Esophagus muscularis mucosa (tissue), 4 donors: ENCODE measurements at regions not wholly inside any gene's neighbourhood (a gene's known extent, or its start where the extent isn't known, plus 50 kb on each side); places are given as distances from the start of the nearest gene placed in this dataset.

Experiments
- DNase-seq: peaks from one replicate; pipeline ENCODE4 v3.0.0-alpha.2; 2017; ENCODE audit errors: extremely low spot score
- H3K27ac ChIP-seq, 4 donors: fragments of 200-600 bp; sonication (generic); replicated peaks in 1 of 4; 1 replicate in 3 of 4; 2 replicates in 1 of 4; pipeline ENCODE4 v1.5.1; 2016 to 2019; ENCODE audit warnings: mild to moderate bottlenecking in 1 of 4
- H3K27me3 ChIP-seq, 4 donors: fragments of 200-600 bp; sonication (generic); one replicate each; pipeline versions ENCODE4 v1.5.1 to v1.6.0; 2016 to 2019
- H3K36me3 ChIP-seq, 4 donors: fragments of 200-600 bp; sonication (generic); one replicate each; pipeline ENCODE4 v1.5.1; 2016 to 2019
- H3K4me1 ChIP-seq, 4 donors: fragments of 200-600 bp; sonication (generic); one replicate each; pipeline ENCODE4 v1.5.1; 2016 to 2019
- H3K4me3 ChIP-seq, 4 donors: fragments of 200-600 bp; sonication (generic); 1 replicate in 2 of 4; 2 replicates in 2 of 4; pipeline ENCODE4 v1.5.1; 2016 to 2019; ENCODE audit warnings: mild to moderate bottlenecking in 4 of 4, moderate library complexity in 1 of 4
- H3K9me3 ChIP-seq, 4 donors: fragments of 200-600 bp; sonication (generic); 1 replicate in 3 of 4; 2 replicates in 1 of 4; pipeline ENCODE4 v1.5.1; 2016 to 2019
- CTCF ChIP-seq, 3 experiments: fragments of 200-600 bp in 2 of 3; fragments of 450-650 bp in 1 of 3; sonication (generic) in 2 of 3; IDR thresholded peaks; one replicate each; pipeline ENCODE4 v1.5.1; 2017 to 2019; ENCODE audit warnings: antibody characterized with exemption in 3 of 3, mild to moderate bottlenecking in 2 of 3, moderate library complexity in 1 of 3
- EP300 ChIP-seq: sonication (generic); formaldehyde crosslinking; IDR thresholded peaks from one replicate; pipeline ENCODE4 v1.6.1; 2017; ENCODE audit warnings: antibody characterized with exemption
- POLR2A ChIP-seq: fragments of 450-650 bp; IDR thresholded peaks from one replicate; pipeline ENCODE4 v1.6.1; 2017; ENCODE audit warnings: antibody characterized with exemption, moderate library complexity, mild to moderate bottlenecking, low read depth
- POLR2AphosphoS5 ChIP-seq, 2 donors: sonication (generic); formaldehyde crosslinking; IDR thresholded peaks; one replicate each; pipeline ENCODE4 v1.6.1; 2017; ENCODE audit warnings: antibody characterized with exemption in 2 of 2
- WGBS: methylation state at CpG from one replicate; pipeline ENCODE4 v1.1.5; 2018; 5-methylcytosine and 5-hydroxymethylcytosine counted together
- intact Hi-C: fragments of 100-400 bp; cut with DNase I; formaldehyde crosslinking; loops from one replicate; pipeline ENCODE4 v1.15.1; 2023

DNA sequence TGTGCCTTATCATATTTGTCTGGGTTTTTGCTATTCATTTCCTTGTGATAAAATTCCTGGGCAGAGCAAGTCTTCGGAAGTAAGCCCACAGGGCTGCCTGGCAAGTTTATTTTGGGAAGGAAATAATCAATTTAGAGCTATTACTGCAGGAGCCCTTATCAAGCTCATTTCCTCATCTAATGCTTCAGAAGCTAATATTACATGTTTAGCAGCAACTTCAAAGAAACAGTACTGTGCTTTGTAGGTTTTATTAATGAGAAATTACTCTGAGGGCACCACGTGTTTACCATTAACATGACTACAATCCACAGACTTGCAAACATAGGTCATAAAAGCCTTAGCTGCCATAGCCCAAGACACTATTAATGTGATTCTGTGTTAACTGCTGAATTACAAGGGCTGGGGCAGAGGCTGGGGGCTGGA is 540.0 kb downstream of the SPRY1 start:
- H3K4me3 ChIP-seq: no peak overlapping the region
- no peak for DNase-seq
- H3K27me3 ChIP-seq: no peaks in the 10 kb centered on the region
- no peaks in the 10 kb centered on the region for H3K9me3 ChIP-seq
- H3K27ac ChIP-seq: no peak overlapping the region
- H3K4me1 ChIP-seq: peaks cover 10 to 31% (median 26%) of the 10 kb centered on the region in 4 donors
- intact Hi-C loops: no loop called here
- WGBS: 49% methylated on average over 2 of the region's 2 CpGs
- no peaks in the 10 kb centered on the region for H3K36me3 ChIP-seq
- TF ChIP-seq EP300 (no peak), POLR2A (no peak), CTCF (IDR thresholded peaks at IDR 0.05) (no peak), POLR2AphosphoS5 (IDR thresholded peaks at IDR 0.05) (no peak)

DNA sequence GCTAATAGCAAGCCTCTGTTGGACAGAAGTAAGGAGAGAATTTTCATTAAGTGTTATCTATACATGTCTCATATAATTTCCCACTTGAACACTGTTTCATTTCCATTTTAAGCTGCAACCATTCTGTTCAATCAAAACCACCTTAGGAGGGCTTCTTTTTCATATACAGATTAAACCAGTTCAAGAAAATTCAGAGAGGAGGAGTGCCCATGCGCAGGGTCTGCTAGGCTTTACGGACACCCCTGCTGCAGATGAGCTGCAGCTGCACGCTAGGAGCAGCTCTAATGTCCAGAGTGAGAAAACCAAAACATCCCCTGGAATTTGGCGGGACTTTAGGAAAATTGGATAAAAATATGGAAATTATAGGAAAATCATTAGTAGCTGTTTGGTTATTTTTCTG is 541.0 kb downstream of the SPRY1 start:
- WGBS: 45% methylated on average over 4 of the region's 4 CpGs
- H3K4me3 ChIP-seq: peak overlapping the region; percentile 11 to 24 (median 18)
- no peaks in the 10 kb centered on the region for H3K27me3 ChIP-seq
- H3K27ac ChIP-seq: peak overlapping the region in 2 of 4 donors; percentile 4 to 5
- no peaks in the 10 kb centered on the region for H3K9me3 ChIP-seq
- H3K4me1 ChIP-seq: peaks cover 10 to 31% (median 26%) of the 10 kb centered on the region in 4 donors
- DNase-seq: no peak
- TF ChIP-seq CTCF (IDR thresholded peaks at IDR 0.05): no peak
- no peak for TF ChIP-seq POLR2AphosphoS5 (IDR thresholded peaks at IDR 0.05)
- TF ChIP-seq POLR2A: no peak
- TF ChIP-seq EP300: no peak
- H3K36me3 ChIP-seq: no peaks in the 10 kb centered on the region
- intact Hi-C loops: no loop called here

- H3K27me3 ChIP-seq: no peaks in the 10 kb centered on the region
- no peak for DNase-seq
- intact Hi-C loops: no loop called here
- no peaks in the 10 kb centered on the region for H3K9me3 ChIP-seq
- H3K4me3 ChIP-seq: no peak overlapping the region
- 71% methylated on average over 1 of the region's 1 CpG for WGBS
- no peak overlapping the region for H3K27ac ChIP-seq
- TF ChIP-seq POLR2AphosphoS5 (IDR thresholded peaks at IDR 0.05) (no peak), POLR2A (no peak), CTCF (IDR thresholded peaks at IDR 0.05) (no peak), EP300 (no peak)
- no peaks in the 10 kb centered on the region for H3K36me3 ChIP-seq
- peaks cover 10 to 31% (median 26%) of the 10 kb centered on the region in 4 donors for H3K4me1 ChIP-seq
Observed at GRCh38 chr4:123939621-123940020, 543.0 kb downstream of the SPRY1 start.

DNA sequence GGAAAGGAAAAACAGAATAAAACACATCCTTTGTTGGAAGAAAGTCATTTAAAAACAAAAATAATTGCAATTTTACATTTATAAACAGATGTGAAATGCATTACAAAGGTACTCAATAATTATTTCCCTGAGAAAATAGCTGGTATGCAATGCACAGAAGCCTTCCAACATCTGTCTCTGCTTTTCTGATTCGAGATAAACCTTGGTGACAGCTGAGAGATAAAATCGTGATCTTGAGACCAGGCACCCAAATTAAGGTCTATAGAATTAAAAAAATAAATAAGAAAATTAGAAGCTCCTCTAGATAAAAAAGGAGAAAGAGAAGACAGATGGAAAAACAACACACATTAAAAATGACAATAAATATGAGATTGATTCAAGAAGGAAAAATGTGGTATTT is 544.0 kb downstream of the SPRY1 start:
- H3K27me3 ChIP-seq: no peaks in the 10 kb centered on the region
- H3K27ac ChIP-seq: no peak overlapping the region
- H3K9me3 ChIP-seq: no peaks in the 10 kb centered on the region
- H3K36me3 ChIP-seq: no peaks in the 10 kb centered on the region
- peaks cover 10 to 31% (median 26%) of the 10 kb centered on the region in 4 donors for H3K4me1 ChIP-seq
- WGBS: 83% methylated on average over 2 of the region's 2 CpGs
- no peak overlapping the region for H3K4me3 ChIP-seq
- TF ChIP-seq POLR2A (no peak), EP300 (no peak), CTCF (IDR thresholded peaks at IDR 0.05) (no peak), POLR2AphosphoS5 (IDR thresholded peaks at IDR 0.05) (no peak)
- intact Hi-C loops: no loop called here
- DNase-seq: no peak

- Histone ChIP-seq H3K36me3 (no peaks in the 10 kb centered on the region), H3K9me3 (no peaks in the 10 kb centered on the region), H3K27ac (no peak overlapping the region), H3K27me3 (no peaks in the 10 kb centered on the region), H3K4me3 (no peak overlapping the region), H3K4me1 (peaks cover 10 to 30% (median 25%) of the 10 kb centered on the region in 4 donors)
- 76% methylated on average over 1 of the region's 1 CpG for WGBS
- DNase-seq: no peak
- TF ChIP-seq POLR2AphosphoS5 (IDR thresholded peaks at IDR 0.05) (no peak), CTCF (IDR thresholded peaks at IDR 0.05) (no peak), EP300 (no peak), POLR2A (no peak)
- intact Hi-C loops: no loop called here
Observed at GRCh38 chr4:123941306-123941705, 544.7 kb downstream of the SPRY1 start.
